IMR-90 (cell line): ENCODE measurements at regions not wholly inside any gene's neighbourhood (a gene's known extent, or its start where the extent isn't known, plus 50 kb on each side); places are given as distances from the start of the nearest gene placed in this dataset.

Experiments
- ATAC-seq: fragments of 200-7000 bp; cut with Tn5 transposase; 2 replicates; pipeline ENCODE4 v1.9.1; 2020; ENCODE audit warnings: low read depth, mild to moderate bottlenecking, moderate library complexity
- BruUV-seq: library from RNA; stranded (reverse); fragments of 400-500 nt; replicated peaks from 2 replicates; lab custom pipeline; 2021; lab: Mats Ljungman, UMichigan
- CTCF ChIA-PET: fragments of 300-600 bp; formaldehyde crosslinking; extraction: SDS; loops from one replicate; lab custom pipeline; 2021; ENCODE audit warnings: antibody characterized with exemption; lab: Yijun Ruan, JAX
- POLR2A ChIA-PET: fragments of 300-600 bp; sonication (Branson Sonifier 250); formaldehyde crosslinking; loops from one replicate; lab custom pipeline; 2022; ENCODE audit warnings: antibody characterized with exemption; ENCODE audit not compliant: unreplicated experiment; lab: Charles Lee
- DNase-seq: peaks from one replicate; pipeline ENCODE4 v3.0.0; 2013
- H2AFZ ChIP-seq: replicated peaks from 2 replicates; pipeline ENCODE3; 2013; ENCODE audit warnings: low read length, mild to moderate bottlenecking; ENCODE audit not compliant: poor library complexity
- H2AK5ac ChIP-seq: 2 replicates; pipeline ENCODE4 v1.6.1; 2013; ENCODE audit warnings: low read depth, low read length, inconsistent platforms
- H2AK9ac ChIP-seq: replicated peaks from 2 replicates; pipeline ENCODE3; 2013; ENCODE audit warnings: mild to moderate bottlenecking, low read depth, low read length, moderate library complexity; ENCODE audit not compliant: poor library complexity
- H2BK120ac ChIP-seq: 2 replicates; pipeline ENCODE4 v1.6.1; 2013; ENCODE audit warnings: low read depth, low read length, inconsistent platforms
- H2BK15ac ChIP-seq: 3 replicates; pipeline ENCODE4 v1.6.1; 2013; ENCODE audit warnings: low read depth, low read length, inconsistent platforms
- H2BK20ac ChIP-seq: 2 replicates; pipeline ENCODE4 v1.6.1; 2013; ENCODE audit warnings: low read depth, mild to moderate bottlenecking, inconsistent platforms, low read length, moderate library complexity
- H2BK5ac ChIP-seq: 2 replicates; pipeline ENCODE4 v1.6.1; 2013; ENCODE audit warnings: mild to moderate bottlenecking, low read depth, low read length, inconsistent platforms; ENCODE audit not compliant: poor library complexity, severe bottlenecking
- H3K14ac ChIP-seq: replicated peaks from 2 replicates; pipeline ENCODE4 v1.6.1; 2013; ENCODE audit warnings: low read depth, low read length, inconsistent platforms
- H3K18ac ChIP-seq: 2 replicates; pipeline ENCODE4 v1.6.1; 2013; ENCODE audit warnings: low read depth, low read length, control low read depth
- H3K23ac ChIP-seq: 2 replicates; pipeline ENCODE4 v1.6.1; 2013; ENCODE audit warnings: low read depth, low read length, inconsistent platforms
- H3K27ac ChIP-seq: 2 replicates; pipeline ENCODE4 v1.5.1; 2013; ENCODE audit warnings: mild to moderate bottlenecking, control low read depth, low read length; ENCODE audit not compliant: insufficient read depth
- H3K27me3 ChIP-seq: 2 replicates; pipeline ENCODE4 v1.6.1; 2013; ENCODE audit warnings: low read length; ENCODE audit not compliant: control insufficient read depth, insufficient read depth
- H3K36me3 ChIP-seq: 2 replicates; pipeline ENCODE4 v1.6.1; 2013; ENCODE audit warnings: low read length, mixed read lengths; ENCODE audit not compliant: control insufficient read depth, insufficient read depth
- H3K4ac ChIP-seq: 2 replicates; pipeline ENCODE4 v1.6.1; 2013; ENCODE audit warnings: low read depth, low read length, inconsistent platforms
- H3K4me1 ChIP-seq: 2 replicates; pipeline ENCODE4 v1.6.1; 2013; ENCODE audit warnings: low read length, mixed read lengths; ENCODE audit not compliant: control insufficient read depth, insufficient read depth
- H3K4me2 ChIP-seq: 2 replicates; pipeline ENCODE4 v1.6.1; 2013; ENCODE audit warnings: low read depth, mild to moderate bottlenecking, control low read depth, low read length, moderate library complexity
- H3K4me3 ChIP-seq: 2 replicates; pipeline ENCODE4 v1.5.1; 2013; ENCODE audit warnings: low read depth, mild to moderate bottlenecking, control low read depth, low read length, moderate library complexity; ENCODE audit not compliant: insufficient read depth
- H3K56ac ChIP-seq: 2 replicates; pipeline ENCODE4 v1.6.1; 2013; ENCODE audit warnings: low read length, inconsistent platforms; ENCODE audit not compliant: insufficient read depth; ENCODE audit errors: extremely low read depth
- H3K79me1 ChIP-seq, 2 experiments: 2 replicates each; pipeline ENCODE4 v1.6.1; 2013; ENCODE audit warnings: low read length in 2 of 2, inconsistent platforms in 1 of 2, low read depth in 1 of 2
- H3K9ac ChIP-seq: 2 replicates; pipeline ENCODE4 v1.6.1; 2013; ENCODE audit warnings: low read depth, low read length, control low read depth
- H3K9me1 ChIP-seq: 2 replicates; pipeline ENCODE4 v1.6.1; 2013; ENCODE audit warnings: low read length, inconsistent platforms; ENCODE audit not compliant: insufficient read depth
- H3K9me3 ChIP-seq: 2 replicates; pipeline ENCODE4 v1.6.1; 2013; ENCODE audit warnings: low read length; ENCODE audit not compliant: control insufficient read depth, insufficient read depth
- H4K20me1 ChIP-seq: 2 replicates; pipeline ENCODE4 v1.6.1; 2013; ENCODE audit warnings: low read length, inconsistent platforms; ENCODE audit not compliant: insufficient read depth
- H4K5ac ChIP-seq: 2 replicates; pipeline ENCODE4 v1.6.1; 2013; ENCODE audit warnings: mild to moderate bottlenecking, low read depth, low read length, control low read depth
- H4K8ac ChIP-seq, 2 experiments: 2 replicates each; pipeline ENCODE4 v1.6.1; 2013; ENCODE audit warnings: low read depth in 2 of 2, low read length in 2 of 2, control low read depth in 1 of 2, inconsistent platforms in 1 of 2
- H4K91ac ChIP-seq: 2 replicates; pipeline ENCODE4 v1.6.1; 2013; ENCODE audit warnings: low read depth, low read length, inconsistent platforms; ENCODE audit not compliant: insufficient read depth
- CTCF ChIP-seq: conservative IDR thresholded peaks from 2 replicates; pipeline ENCODE4 v1.5.1; 2012; ENCODE audit warnings: mild to moderate bottlenecking, low read depth, low read length, improper control_type of control experiment
- ELK1 ChIP-seq: fragments of 150-350 bp; IDR thresholded peaks from 2 replicates; pipeline ENCODE4 v1.6.1; 2016; ENCODE audit warnings: low read depth, mild to moderate bottlenecking, low read length, moderate library complexity, borderline replicate concordance
- MAZ ChIP-seq: IDR thresholded peaks from 2 replicates; pipeline ENCODE4 v1.6.1; 2012; ENCODE audit warnings: low read depth, mild to moderate bottlenecking, low read length, improper control_type of control experiment, moderate library complexity, borderline replicate concordance
- MXI1 ChIP-seq: IDR thresholded peaks from 2 replicates; pipeline ENCODE4 v1.6.1; 2012; ENCODE audit warnings: low read depth, mild to moderate bottlenecking, low read length, moderate library complexity, borderline replicate concordance
- NFE2L2 ChIP-seq: fragments of 150-350 bp; IDR thresholded peaks from 2 replicates; pipeline ENCODE4 v1.6.1; 2016; ENCODE audit warnings: low read depth, mild to moderate bottlenecking, low read length
- POLR2A ChIP-seq: IDR thresholded peaks from 2 replicates; pipeline ENCODE4 v1.6.1; 2012; ENCODE audit warnings: mild to moderate bottlenecking, low read depth, low read length
- RCOR1 ChIP-seq: IDR thresholded peaks from 2 replicates; pipeline ENCODE4 v1.6.1; 2012; ENCODE audit warnings: mild to moderate bottlenecking, low read length, improper control_type of control experiment; ENCODE audit not compliant: insufficient replicate concordance
- RFX5 ChIP-seq: IDR thresholded peaks from 2 replicates; pipeline ENCODE4 v1.8.0; 2012; ENCODE audit warnings: low read depth, mild to moderate bottlenecking, low read length, moderate library complexity
- WGBS, 2 experiments: methylation state at CpG; one replicate each; pipeline versions ENCODE4 v1.1.5 to v1.1.7; 2013; ENCODE audit warnings: missing lambda C conversion rate in 2 of 2; ENCODE audit not compliant: insufficient read length in 1 of 2; ENCODE audit errors: extremely low coverage in 2 of 2; 5-methylcytosine and 5-hydroxymethylcytosine counted together
- dilution Hi-C: fragments of 300-500 bp; cut with HindIII; formaldehyde crosslinking; loops from one replicate; pipeline ENCODE4 v1.14.3; 2018; ENCODE audit warnings: low sequenced_read_pairs; ENCODE audit not compliant: unreplicated experiment
- in situ Hi-C: fragments of 300-500 bp; cut with MboI; formaldehyde crosslinking; loops from 3 replicates; pipeline ENCODE4 v1.14.3; 2019; ENCODE audit warnings: low sequenced_read_pairs, inconsistent platforms, mixed read lengths
- intact Hi-C: fragments of 100-400 bp; cut with micrococcal nuclease; formaldehyde crosslinking; loops from 2 replicates; pipeline ENCODE4 v1.10.0; 2022

GRCh38 chr9:1721196-1721595 lies 294.0 kb upstream of the SMARCA2 start:
- Histone ChIP-seq H3K9me1 (no peaks in the 10 kb centered on the region), H3K4me2 (no peak overlapping the region), H2BK5ac (no peak overlapping the region), H3K23ac (no peak overlapping the region), H2AK5ac (no peak overlapping the region), H2AK9ac (no peak overlapping the region), H3K18ac (no peak overlapping the region), H4K91ac (no peak overlapping the region), H3K36me3 (no peaks in the 10 kb centered on the region), H4K8ac (no peak overlapping the region), H2BK15ac (no peak overlapping the region), H3K9me3 (peaks cover 8% of the 10 kb centered on the region), H3K27me3 (no peaks in the 10 kb centered on the region), H2AFZ (no peak overlapping the region), H3K4me1 (no peaks in the 10 kb centered on the region), H3K27ac (no peak overlapping the region), H3K9ac (no peak overlapping the region), H3K79me1 (no peaks in the 10 kb centered on the region), H3K4ac (no peak overlapping the region), H3K4me3 (no peak overlapping the region), H2BK20ac (no peak overlapping the region), H3K14ac (no peak overlapping the region), H4K20me1 (no peaks in the 10 kb centered on the region), H3K56ac (no peak overlapping the region), H4K5ac (no peak overlapping the region), H2BK120ac (no peak overlapping the region)
- TF ChIP-seq ELK1 (no peak), POLR2A (no peak), NFE2L2 (no peak), RFX5 (no peak), MXI1 (no peak), MAZ (no peak), CTCF (no peak), RCOR1 (no peak)
- ChIA-PET POLR2A (no interaction called here), CTCF (no interaction called here)
- intact Hi-C loops, result no loop called here
- dilution Hi-C loops, result no loop called here
- no peak for ATAC-seq
- no TSS peak for BruUV-seq
- in situ Hi-C loops, result no loop called here
- DNase-seq, result no peak
- 0% methylated on average over 2 of the region's 4 CpGs; no CpG with 5 or more reads in 1 of the 2 experiments for WGBS, 2 experiments
